ENCODE measurements at regions not wholly inside any gene's neighbourhood (a gene's known extent, or its start where the extent isn't known, plus 50 kb on each side); places are given as distances from the start of the nearest gene placed in this dataset.

DNA sequence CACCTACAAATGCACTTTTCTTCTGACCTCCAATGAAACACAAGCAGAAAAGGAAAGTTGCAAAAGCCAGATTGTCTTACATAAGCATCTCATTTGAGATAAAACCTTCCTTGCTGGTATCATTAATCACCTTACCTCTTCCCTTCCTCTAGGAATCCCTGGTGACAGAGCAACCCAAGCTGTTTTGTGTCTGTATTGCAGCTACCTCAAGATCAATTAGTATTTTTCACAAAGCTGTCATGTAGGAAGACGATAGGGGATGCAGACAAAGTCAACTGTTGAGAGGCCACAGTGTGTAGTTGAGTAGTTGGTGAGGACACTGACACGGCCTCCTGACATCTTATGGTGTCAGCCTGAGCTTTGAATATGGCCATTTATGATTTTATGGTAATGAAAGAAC, 339.1 kb upstream of the SLC10A2 start:
- in situ Hi-C loops (cut with HindIII; ENCODE audit: low sequenced_read_pairs) = no loop called here

- in situ Hi-C loops (cut with HindIII; ENCODE audit: low sequenced_read_pairs) = no loop called here
Observed at GRCh38 chr13:103403814-103404213, 337.6 kb upstream of the SLC10A2 start.

- in situ Hi-C loops (cut with HindIII; ENCODE audit: low sequenced_read_pairs) = no loop called here
Observed at GRCh38 chr13:103403148-103403740, 337.0 kb upstream of the SLC10A2 start.

GRCh38 chr13:103395139-103395538, 328.9 kb upstream of the SLC10A2 start:
- in situ Hi-C loops (cut with HindIII; ENCODE audit: low sequenced_read_pairs) = no loop called here

DNA sequence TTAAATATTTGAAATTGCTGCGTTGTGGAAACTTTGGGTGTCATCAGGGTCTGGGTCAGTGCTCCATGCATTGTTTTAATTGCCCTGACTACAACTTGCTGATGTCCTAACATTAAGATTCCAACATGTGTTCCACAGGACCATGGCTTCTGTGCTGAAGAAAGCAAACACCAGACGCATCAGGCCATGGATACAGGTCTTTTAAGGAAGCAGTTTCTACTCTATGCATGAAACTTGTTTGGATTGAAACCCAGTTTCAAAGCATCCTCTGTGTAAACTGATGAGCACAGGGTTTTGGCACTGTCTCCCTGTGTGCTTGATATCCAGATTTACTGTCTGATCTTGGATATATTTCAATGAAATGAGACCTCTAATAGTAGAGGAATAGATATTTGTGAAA, 328.4 kb upstream of the SLC10A2 start:
- in situ Hi-C loops (cut with HindIII; ENCODE audit: low sequenced_read_pairs) = no loop called here

- in situ Hi-C loops (cut with HindIII; ENCODE audit: low sequenced_read_pairs) = no loop called here
Observed at GRCh38 chr13:103391936-103392335, 325.7 kb upstream of the SLC10A2 start.

- in situ Hi-C loops (cut with HindIII; ENCODE audit: low sequenced_read_pairs) = no loop called here
Observed at GRCh38 chr13:103388839-103389238, 322.6 kb upstream of the SLC10A2 start.

- in situ Hi-C loops (cut with HindIII; ENCODE audit: low sequenced_read_pairs) = no loop called here
Observed at GRCh38 chr13:103386341-103386740, 320.1 kb upstream of the SLC10A2 start.

DNA sequence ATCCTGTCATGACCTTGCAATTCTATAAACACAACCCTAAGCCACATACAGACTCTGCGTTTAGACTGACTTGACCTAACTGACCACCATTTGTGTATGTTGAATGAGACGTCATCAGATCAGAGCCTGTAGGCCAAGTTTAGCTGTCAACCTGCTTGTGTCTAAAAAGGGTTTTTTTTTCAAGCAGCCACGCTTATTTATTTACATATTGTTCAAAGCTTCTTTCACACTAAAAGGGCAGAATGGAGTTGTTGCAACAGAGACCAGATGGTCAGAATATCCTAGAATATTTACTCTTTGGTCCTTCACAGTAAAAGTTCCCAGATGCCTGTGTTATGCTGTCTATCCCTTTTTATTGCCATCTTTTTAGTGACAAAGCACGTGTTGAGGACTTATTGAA, 307.7 kb upstream of the SLC10A2 start:
- in situ Hi-C loops (cut with HindIII; ENCODE audit: low sequenced_read_pairs) = no loop called here

- in situ Hi-C loops (cut with HindIII; ENCODE audit: low sequenced_read_pairs) = no loop called here
Observed at GRCh38 chr13:103371271-103371670, 305.1 kb upstream of the SLC10A2 start.

DNA sequence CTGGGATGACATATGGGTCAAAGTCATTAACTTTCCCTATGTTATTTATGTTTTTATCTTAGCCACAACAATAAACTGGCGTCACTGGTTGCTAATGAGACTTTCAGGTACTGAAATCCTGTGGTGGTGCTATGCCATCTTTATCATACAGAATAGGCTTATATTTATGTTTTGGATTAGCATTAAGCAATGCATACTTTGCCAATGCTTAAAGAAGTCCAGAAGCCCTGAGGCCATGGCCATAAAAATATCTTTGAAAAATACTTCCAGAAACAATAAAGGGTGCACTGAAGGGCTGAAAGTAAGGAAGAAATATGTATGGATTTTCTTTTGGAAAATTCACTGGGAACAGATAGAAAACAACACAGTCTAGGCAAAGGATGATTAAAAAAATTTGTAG, 304.6 kb upstream of the SLC10A2 start:
- in situ Hi-C loops (cut with HindIII; ENCODE audit: low sequenced_read_pairs) = no loop called here

- in situ Hi-C loops (cut with HindIII; ENCODE audit: low sequenced_read_pairs) = no loop called here
Observed at GRCh38 chr13:103358255-103358932, 292.2 kb upstream of the SLC10A2 start.

DNA sequence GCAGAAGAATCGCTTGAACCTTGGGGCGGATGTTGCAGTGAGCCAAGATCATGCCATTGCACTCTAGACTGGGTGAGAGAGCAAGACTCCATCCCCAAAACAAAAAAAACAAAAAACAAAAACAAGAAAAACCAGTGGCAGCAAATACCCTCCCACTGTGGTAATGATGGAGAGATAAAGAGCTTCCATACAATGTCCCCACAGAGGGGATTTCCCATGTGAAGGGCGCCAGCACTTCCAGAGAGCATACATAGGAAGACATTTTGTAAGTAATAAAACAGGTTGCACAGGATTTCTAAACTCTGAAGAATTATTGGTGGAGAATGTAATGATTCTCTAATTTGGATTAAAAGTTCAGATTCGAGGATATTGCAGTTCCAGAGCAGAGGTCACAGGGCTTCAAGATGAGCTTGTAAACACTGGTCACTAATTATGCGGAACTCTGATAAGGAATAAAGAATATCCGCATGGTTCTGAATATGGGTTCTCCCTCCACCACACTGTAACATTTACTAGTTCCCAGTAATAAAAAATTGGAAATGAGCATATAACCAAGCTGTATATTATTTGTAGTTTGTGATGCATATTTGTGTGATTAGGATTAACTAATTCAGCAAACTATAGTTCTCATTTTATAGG, 290.1 kb upstream of the SLC10A2 start:
- in situ Hi-C loops (cut with HindIII; ENCODE audit: low sequenced_read_pairs) = no loop called here

DNA sequence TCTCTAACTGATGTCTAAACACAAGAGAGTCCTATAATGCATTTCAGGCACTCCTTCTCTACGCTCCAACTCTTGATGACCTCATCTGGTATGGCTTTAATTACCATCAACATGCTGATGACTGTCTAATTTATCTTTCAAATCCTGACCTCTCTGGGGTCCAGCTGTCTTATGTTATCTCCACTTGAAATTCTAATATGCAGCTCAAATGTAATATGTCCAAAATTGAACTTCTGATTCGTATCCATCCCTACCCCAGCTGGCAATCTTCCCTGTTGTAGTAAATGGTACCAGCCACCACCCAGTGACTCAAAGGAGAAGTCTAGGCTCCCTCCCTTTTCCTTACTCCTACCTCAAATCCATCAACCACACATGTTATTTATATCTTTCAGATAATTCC, 288.0 kb upstream of the SLC10A2 start:
- in situ Hi-C loops (cut with HindIII; ENCODE audit: low sequenced_read_pairs) = no loop called here

GRCh38 chr13:103351035-103351828, 285.0 kb upstream of the SLC10A2 start:
- in situ Hi-C loops (cut with HindIII; ENCODE audit: low sequenced_read_pairs) = no loop called here

- in situ Hi-C loops (cut with HindIII; ENCODE audit: low sequenced_read_pairs) = no loop called here
Observed at GRCh38 chr13:103350147-103350546, 283.9 kb upstream of the SLC10A2 start.

DNA sequence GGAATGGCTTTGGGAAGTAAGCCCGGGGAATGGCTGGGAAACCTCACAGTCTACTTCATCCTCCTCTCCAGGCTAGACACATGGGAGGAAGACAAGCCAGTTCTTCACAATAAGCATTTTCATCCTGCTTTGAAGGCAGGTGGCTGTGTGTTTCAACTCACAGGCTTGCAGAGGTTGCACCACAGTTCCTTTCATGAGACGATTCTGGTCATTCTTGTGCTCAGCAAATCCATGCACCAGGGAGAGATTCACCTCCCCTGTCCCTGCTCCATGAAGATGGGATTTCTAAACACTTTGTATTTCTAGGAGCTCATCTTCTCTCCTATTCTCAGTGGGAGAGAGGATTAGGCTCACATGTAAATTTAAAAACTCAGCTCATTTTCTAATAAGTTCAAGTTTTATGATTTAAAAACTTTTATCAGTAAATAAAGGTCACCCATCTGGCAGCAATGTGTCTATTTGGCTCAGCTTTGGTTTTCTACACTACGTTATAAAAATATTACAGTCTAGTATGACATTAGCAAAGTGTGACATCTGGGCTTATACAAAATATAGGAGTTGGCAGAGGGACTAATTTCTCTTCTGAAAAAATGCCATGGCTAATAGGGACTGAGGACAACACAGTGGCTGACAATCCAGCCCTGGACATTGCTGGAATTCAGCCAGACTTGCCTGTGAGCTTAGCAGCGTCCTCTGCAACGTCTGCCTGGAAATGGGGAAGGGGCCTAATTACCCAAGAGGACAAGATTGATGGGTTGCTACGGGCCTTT, 283.2 kb upstream of the SLC10A2 start:
- in situ Hi-C loops (cut with HindIII; ENCODE audit: low sequenced_read_pairs) = no loop called here

DNA sequence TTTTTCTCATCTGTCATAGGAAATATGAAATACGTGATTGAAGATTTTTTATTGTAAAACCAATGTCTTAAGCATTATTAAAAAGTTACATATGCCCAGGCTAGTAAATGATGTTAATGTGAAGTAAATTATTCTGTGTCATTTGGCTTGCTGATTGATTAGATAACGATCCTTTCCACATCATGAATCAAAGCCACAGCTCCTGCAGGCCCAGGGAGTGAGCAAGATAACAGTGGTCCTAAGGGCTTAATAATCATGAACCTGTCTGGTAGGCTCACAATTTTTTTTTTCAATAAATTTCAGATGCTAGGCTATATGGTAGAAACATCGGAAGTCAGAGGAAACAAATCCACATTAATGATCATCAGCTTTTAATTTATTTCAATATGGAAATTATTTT, 269.0 kb upstream of the SLC10A2 start:
- in situ Hi-C loops (cut with HindIII; ENCODE audit: low sequenced_read_pairs) = no loop called here

DNA sequence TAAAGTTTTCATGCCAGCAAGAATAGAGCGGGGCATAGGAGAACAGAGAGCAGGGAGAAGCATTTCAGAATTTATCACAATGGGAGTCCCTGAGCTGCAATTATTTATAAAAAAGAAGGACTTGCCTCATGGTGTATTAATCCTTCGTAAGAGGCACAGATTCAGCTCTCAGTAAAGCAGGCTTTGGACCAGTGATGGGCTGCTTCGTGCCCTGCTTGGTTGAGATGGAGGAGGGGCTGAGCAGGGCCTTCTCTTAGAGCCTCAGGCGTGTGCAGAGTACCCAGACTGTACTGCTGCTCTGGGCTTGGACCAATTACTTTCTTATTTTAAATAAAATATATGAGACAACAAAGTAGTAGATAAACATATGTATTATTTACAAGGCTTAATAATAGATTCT, 265.7 kb upstream of the SLC10A2 start:
- in situ Hi-C loops (cut with HindIII; ENCODE audit: low sequenced_read_pairs) = no loop called here

- in situ Hi-C loops (cut with HindIII; ENCODE audit: low sequenced_read_pairs) = no loop called here
Observed at GRCh38 chr13:103328899-103329298, 262.7 kb upstream of the SLC10A2 start.

GRCh38 chr13:103326326-103326725, 260.1 kb upstream of the SLC10A2 start:
- in situ Hi-C loops (cut with HindIII; ENCODE audit: low sequenced_read_pairs) = no loop called here

All from DLD1 (cell line).